LoVo (cell line): ENCODE measurements at regions not wholly inside any gene's neighbourhood (a gene's known extent, or its start where the extent isn't known, plus 50 kb on each side); places are given as distances from the start of the nearest gene placed in this dataset.
"Not testable (repeated sequence)": the region's sequence is repeated elsewhere in the genome, so short reads cannot be mapped to it uniquely, and the experiment has no call there.

Experiments
- DNase-seq: peaks from one replicate; pipeline ENCODE4 v3.0.0-alpha.2; 2016; ENCODE audit warnings: low spot score

GRCh38 chr1:30569384-30569783 lies 154.0 kb downstream of the MATN1 start:
- DNase-seq = no peak

DNA sequence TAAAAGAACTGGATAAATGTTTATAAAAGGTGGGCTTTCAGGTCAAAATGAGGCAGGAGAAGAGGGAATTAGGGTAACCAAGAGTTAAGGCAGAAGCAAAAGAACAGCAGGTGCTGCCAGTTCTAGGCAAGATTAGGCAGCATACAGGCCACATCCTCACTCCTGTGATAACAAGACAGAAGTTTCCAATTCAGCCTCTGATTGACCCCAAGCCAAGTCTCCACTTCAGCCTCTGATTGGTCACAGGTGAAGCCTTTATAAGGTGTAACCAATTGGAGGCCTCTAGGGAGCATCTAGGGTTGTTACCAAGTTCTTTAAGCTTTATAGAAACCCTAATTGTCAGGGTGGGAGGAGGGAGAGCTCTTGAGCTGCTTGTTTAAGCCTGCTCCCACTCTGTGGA lies 160.8 kb downstream of the MATN1 start:
- DNase-seq = no peak

DNA sequence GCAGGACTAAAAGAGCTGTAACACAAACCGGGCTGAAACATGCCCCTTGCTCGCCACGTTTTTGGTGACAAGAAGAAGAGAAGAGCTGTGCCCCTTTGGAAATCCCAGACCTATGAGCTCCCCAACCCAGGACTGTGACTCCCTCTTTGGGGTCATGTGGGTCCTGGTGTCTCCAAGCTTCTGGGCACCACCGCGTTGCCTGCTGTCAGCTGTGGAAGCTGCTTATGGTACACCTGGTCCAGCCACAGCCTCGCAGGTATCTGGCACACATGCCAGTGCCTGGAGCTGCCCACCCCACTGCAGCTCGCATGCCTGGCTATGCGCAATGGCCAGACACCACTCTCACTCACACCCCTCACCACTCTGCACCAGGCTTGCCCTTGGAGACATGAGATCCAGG lies 171.8 kb downstream of the MATN1 start:
- DNase-seq = no peak

- DNase-seq = no peak
Measured at GRCh38 chr1:30550365-30551220, 172.8 kb downstream of the MATN1 start.

- not testable (repeated sequence) for DNase-seq
Measured at GRCh38 chr1:30549872-30550271, 173.5 kb downstream of the MATN1 start.

GRCh38 chr1:30548294-30548693 lies 175.1 kb downstream of the MATN1 start:
- DNase-seq = no peak

DNA sequence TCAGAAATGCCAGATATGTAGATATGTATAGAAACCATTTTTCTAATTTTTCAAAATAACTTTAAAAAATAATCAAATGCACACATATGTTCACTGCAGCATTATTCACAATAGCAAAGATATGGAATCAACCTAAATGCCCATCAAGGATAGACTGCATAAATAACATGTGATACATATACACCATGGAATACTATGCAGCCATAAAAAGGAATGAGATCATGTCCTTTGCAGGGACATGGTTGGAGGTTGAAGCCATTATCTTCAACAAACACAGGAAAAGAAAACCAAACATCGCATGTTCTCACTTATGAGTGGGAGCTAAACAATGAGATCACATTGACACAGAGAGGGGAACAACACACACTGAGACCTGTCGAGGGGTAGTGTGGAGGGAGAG lies 176.1 kb downstream of the MATN1 start:
- DNase-seq = not testable (repeated sequence)

- DNase-seq = no peak
Measured at GRCh38 chr1:30545365-30545764, 178.0 kb downstream of the MATN1 start.

DNA sequence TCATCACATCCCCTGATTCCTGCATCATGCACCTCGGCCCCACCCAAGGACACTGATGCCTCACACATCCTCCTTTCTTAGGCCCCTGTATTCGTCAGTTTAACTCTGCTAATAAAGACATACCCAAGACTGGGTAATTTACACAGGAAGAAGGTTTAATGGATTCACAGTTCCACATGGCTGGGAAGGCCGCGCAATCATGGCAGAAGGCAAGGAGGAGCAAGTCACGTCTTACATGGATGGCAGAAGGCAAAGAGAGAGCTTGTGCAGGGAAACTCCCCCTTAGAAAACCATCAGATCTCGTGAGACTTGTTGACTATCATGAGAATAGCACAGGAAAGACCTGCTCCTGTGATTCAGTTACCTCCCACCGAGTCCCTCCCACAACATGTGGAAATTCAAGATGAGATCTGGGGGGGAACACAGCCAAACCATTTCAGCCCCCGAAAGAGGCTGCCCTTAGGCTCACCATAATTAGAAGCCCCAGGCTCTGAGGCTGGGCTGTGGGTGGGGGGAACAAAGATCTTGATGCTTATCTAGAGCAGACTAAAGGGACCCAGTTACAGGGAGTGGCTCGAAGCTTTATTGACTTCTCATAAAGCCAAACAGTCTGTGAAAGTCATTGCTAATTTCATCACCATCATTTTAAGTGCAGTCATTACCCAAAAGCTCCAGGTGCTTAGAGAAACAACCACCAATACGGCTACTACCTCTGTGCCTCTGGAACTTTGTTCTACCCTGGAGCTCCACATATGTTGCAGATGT lies 181.5 kb downstream of the MATN1 start:
- no peak for DNase-seq

- no peak for DNase-seq
Measured at GRCh38 chr1:30540611-30541192, 182.7 kb downstream of the MATN1 start.

DNA sequence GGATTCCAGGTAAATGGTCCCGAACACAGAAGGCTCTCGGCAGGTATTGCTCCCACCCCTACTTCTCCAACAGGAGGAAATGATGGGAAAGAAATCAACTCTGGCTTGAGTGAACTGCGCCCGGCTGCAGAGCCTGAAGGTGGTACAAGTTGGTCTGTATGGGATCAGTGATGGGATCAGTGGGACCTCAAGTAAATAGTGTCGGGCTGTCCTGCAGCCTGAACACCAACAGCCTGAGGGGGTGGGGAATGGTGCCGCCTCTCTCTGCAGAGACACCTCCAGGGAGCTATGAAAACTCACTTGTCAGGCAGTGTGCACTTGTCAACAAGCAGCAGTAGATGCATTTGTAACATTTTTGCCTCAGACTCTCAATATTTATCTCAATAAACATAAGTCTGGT lies 183.5 kb downstream of the MATN1 start:
- no peak for DNase-seq

DNA sequence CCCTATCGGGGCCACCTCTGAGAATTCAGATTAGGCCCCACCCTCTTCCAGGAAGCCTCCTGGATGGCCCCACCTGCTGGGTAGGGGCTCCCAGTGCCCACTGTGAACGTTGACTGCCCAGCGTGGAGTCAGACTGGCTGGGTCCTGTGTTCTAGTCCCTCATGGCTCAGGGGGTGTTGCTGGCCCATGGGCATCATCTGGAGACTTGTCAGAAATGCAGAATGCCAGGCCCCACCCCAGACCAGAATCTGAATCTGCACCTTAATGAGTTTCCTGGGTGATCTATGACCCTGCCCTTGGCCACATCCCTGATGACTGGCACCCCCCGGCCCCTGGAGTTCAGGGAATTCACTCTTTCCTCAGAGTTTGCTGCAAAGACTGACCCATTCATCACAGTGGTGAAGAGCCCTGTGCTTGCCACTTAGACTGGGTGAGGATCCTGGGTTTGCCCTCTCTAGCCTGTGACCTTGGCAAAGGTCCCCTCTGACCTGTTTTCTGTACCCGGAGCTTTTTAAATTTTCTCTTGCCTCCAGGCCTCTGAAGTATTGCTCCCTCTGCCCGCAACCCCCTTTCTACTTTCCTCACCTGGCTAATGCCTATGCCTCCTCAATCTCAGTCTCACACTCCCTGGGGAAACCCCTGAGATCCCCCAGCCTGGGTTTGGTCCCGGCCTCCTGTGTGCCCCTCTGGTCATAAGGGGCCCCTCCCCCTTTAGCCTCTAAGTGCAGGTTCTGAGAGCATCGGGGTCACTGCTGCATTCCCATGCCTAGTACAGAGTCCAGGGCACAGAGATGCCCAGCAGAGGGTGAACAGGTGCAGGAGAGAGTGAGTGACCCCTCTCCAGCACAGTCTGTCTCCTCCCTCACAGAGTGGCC lies 184.2 kb downstream of the MATN1 start:
- DNase-seq = no peak

DNA sequence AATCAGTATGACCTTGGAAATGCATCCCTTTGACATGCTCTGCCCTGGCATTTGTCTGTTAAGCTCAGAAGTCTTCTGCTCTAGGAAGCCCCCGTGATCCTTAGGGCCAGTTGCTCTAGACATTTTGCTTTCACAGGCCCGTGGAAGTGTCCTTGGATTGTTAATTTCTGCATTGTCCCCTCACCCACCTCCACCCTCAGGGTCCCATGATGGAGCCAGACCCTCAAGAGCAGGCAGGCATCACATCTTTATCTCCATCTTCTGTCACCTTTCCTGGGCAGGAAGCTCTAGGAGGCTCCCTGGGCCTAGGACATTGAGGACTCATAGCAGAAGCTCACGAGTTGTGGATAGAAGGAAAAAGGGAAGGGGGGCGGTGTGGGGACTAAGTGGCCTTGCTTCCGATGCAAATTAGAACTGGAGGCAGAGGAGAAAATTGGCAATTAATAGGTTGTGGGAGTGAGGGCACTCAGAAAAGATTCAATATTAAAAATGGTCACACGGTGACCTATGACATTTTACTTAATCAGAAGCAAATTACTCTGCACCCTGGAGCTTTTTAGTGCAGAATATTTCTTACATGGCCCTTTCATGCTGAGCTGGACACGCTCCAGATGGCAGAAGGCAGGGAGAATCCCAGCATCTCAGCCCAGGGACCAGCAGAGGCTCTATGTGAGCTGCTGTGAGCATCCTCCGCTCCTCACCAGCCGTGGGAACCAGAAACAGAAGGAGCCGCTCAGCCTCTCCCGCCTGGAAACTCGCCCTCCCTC lies 185.0 kb downstream of the MATN1 start:
- DNase-seq = no peak

DNA sequence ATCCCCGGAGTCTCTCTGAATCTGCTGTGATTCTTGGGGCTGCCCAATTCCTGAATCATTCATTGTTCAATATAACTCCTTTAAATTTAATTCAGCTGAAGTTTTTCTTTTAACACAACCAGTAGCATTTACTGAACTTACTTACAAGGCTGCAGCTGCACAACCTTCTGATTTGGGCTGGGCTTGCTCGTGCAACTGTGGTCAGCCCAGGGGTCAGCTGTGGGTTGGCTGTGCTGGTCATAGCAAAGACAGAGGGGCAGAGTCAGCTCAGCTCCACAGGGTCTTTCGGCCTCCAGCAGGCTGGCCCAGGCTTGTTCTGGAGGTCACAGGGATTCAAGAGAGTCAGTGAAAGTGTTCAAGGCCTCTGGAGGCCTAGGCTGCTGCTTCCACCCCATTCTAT lies 186.1 kb downstream of the MATN1 start:
- no peak for DNase-seq

GRCh38 chr1:30536530-30536929 lies 186.9 kb downstream of the MATN1 start:
- no peak for DNase-seq

- no peak for DNase-seq
Measured at GRCh38 chr1:30535595-30536325, 187.6 kb downstream of the MATN1 start.

- no peak for DNase-seq
Measured at GRCh38 chr1:30534551-30534940, 188.8 kb downstream of the MATN1 start.

DNA sequence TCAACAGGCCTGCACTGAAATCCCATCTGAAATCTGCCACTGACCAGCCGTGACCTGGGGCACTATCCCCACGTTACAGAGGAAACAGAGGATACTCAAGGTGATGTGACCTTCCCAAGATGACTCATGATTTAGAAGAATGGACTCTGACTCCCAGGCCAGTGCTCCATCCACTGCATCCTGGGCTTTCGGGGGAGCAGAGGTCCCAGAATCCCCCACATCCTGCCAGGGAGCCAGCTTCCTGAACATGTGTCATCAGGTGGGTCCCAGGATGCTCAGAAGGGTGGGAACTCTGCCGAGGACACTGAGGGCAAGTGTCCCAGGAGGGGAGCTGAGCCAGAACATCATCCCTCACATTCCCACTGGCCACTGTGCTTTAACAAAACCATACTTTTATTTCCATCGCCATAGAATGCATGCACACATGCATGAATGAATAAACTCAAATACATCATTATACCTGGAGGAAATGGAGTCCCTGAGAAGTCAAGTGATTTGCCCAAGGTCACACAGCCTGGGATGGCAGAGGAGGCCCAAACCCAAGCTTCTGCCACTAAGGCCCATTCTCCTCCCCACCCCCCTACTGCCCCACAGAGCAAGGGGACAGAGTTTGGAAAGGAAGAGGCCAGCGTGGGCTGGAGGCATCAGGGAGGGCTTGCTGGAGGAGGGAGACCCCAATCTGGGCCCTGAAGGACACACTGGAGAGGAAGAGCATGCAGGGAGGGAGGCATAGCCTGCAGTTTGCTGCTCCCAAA lies 189.4 kb downstream of the MATN1 start:
- no peak for DNase-seq

DNA sequence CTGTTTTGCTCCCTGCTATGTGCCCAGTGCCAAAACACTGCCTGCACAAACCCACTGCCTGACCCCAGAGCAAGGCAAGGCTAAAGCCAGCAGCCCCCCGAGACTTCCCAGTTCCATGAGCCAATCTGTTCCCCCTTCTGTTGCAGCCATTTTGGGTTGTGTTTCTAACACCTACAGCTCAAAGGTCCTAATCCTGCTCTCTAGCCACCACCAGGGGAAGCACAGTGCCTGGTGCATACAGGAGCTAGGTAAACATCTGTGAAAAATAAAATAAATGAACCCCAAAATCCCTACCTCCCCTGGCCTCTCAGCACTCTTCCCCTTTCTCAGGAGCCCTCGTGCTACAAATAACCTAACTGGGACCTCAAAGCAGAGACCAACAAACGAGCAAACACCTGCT lies 190.2 kb downstream of the MATN1 start:
- no peak for DNase-seq

GRCh38 chr1:30532621-30533020 lies 190.8 kb downstream of the MATN1 start:
- no peak for DNase-seq
